SK-N-SH (cell line): ENCODE measurements at regions not wholly inside any gene's neighbourhood (a gene's known extent, or its start where the extent isn't known, plus 50 kb on each side); places are given as distances from the start of the nearest gene placed in this dataset.

ENCODE experiments used
- CTCF ChIA-PET: fragments of 300-600, 350-600 bp; formaldehyde crosslinking; extraction: SDS; loops from one replicate; lab custom pipeline; 2021; lab: Yijun Ruan, JAX
- POLR2A ChIA-PET: fragments of 350-600 bp; sonication (Branson Sonifier 250); formaldehyde crosslinking; extraction: SDS; loops from one replicate; lab custom pipeline; 2020; ENCODE audit warnings: antibody characterized with exemption, inconsistent platforms; lab: Yijun Ruan, JAX
- DNase-seq: peaks from one replicate; pipeline ENCODE4 v3.0.0; 2012
- H2AFZ ChIP-seq: fragments of 200-600 bp; sonication (generic); 2 replicates; pipeline ENCODE4 v1.8.1; 2016; ENCODE audit warnings: antibody characterized with exemption, mild to moderate bottlenecking, low read depth
- H3F3A ChIP-seq: fragments of 200-600 bp; sonication (generic); replicated peaks from 2 replicates; pipeline ENCODE3; 2016; ENCODE audit warnings: antibody characterized with exemption, mild to moderate bottlenecking; ENCODE audit not compliant: insufficient read depth
- H3K27ac ChIP-seq, 2 experiments: fragments of 200-500 bp in 1 of 2; fragments of 200-600 bp in 1 of 2; sonication (Bioruptor generic) in 1 of 2; sonication (generic), shearing (Covaris generic) in 1 of 2; 2 replicates each; pipeline versions ENCODE4 v1.5.1 to v1.6.1; 2014 to 2016; ENCODE audit warnings: low read depth in 2 of 2, inconsistent platforms in 1 of 2, low read length in 1 of 2, mild to moderate bottlenecking in 1 of 2, mixed read lengths in 1 of 2
- H3K27me3 ChIP-seq: fragments of 200-600 bp; sonication (generic), shearing (Covaris generic); 2 replicates; pipeline ENCODE4 v1.6.1; 2016; ENCODE audit warnings: mixed run types; ENCODE audit not compliant: insufficient read depth
- H3K36me3 ChIP-seq, 2 experiments: fragments of 200-500 bp in 1 of 2; fragments of 200-600 bp in 1 of 2; sonication (Bioruptor generic) in 1 of 2; sonication (generic) in 1 of 2; replicated peaks in 1 of 2; 2 replicates each; pipeline versions ENCODE3 to v1.5.1; 2014 to 2016; ENCODE audit warnings: low read length in 1 of 2, mild to moderate bottlenecking in 1 of 2; ENCODE audit not compliant: insufficient read depth in 2 of 2, control insufficient read depth in 1 of 2
- H3K4me1 ChIP-seq, 2 experiments: fragments of 200-500 bp in 1 of 2; fragments of 200-600 bp in 1 of 2; sonication (Bioruptor generic) in 1 of 2; sonication (generic), shearing (Covaris generic) in 1 of 2; 2 replicates each; pipeline versions ENCODE4 v1.5.1 to v1.6.1; 2014 to 2016; ENCODE audit warnings: low read depth in 1 of 2, low read length in 1 of 2, mixed run types in 1 of 2; ENCODE audit not compliant: insufficient read depth in 2 of 2, control insufficient read depth in 1 of 2
- H3K4me2 ChIP-seq: fragments of 200-600 bp; sonication (generic), shearing (Covaris generic); 2 replicates; pipeline ENCODE4 v1.6.1; 2017; ENCODE audit warnings: mixed run types
- H3K4me3 ChIP-seq, 2 experiments: fragments of 200-500 bp in 1 of 2; fragments of 200-600 bp in 1 of 2; sonication (Bioruptor generic) in 1 of 2; sonication (generic), shearing (Covaris generic) in 1 of 2; 2 replicates each; pipeline versions ENCODE4 v1.5.1 to v1.8.1; 2014 to 2016; ENCODE audit warnings: low read depth in 2 of 2, inconsistent platforms in 1 of 2, low read length in 1 of 2, mild to moderate bottlenecking in 1 of 2, mixed read lengths in 1 of 2, moderate library complexity in 1 of 2
- H3K79me2 ChIP-seq: fragments of 200-600 bp; sonication (generic); 2 replicates; pipeline ENCODE4 v1.8.1; 2017; ENCODE audit warnings: mild to moderate bottlenecking; ENCODE audit not compliant: insufficient read depth
- H3K9ac ChIP-seq: fragments of 200-600 bp; sonication (generic); 2 replicates; pipeline ENCODE4 v1.6.1; 2017; ENCODE audit warnings: mixed run types
- H3K9me2 ChIP-seq: fragments of 200-600 bp; sonication (generic); 2 replicates; pipeline ENCODE4 v1.6.1; 2017; ENCODE audit warnings: mixed run types
- H3K9me3 ChIP-seq: fragments of 200-600 bp; sonication (generic); 2 replicates; pipeline ENCODE4 v1.6.1; 2017; ENCODE audit warnings: mixed run types, mild to moderate bottlenecking, moderate library complexity
- H4K20me1 ChIP-seq: fragments of 200-600 bp; sonication (generic); 2 replicates; pipeline ENCODE4 v1.6.1; 2017; ENCODE audit warnings: mild to moderate bottlenecking, mixed run types; ENCODE audit not compliant: insufficient read depth
- CTCF ChIP-seq: fragments of 200-600 bp; sonication (generic); IDR thresholded peaks from 2 replicates; pipeline ENCODE4 v1.6.1; 2017; ENCODE audit warnings: antibody characterized with exemption, mild to moderate bottlenecking, moderate library complexity
- ELF1 ChIP-seq: IDR thresholded peaks from 2 replicates; pipeline ENCODE4 v1.4.0; 2012
- GATA2 ChIP-seq: sonication (generic); formaldehyde crosslinking; IDR thresholded peaks from 2 replicates; pipeline ENCODE4 v1.5.0; 2020; ENCODE audit warnings: mild to moderate bottlenecking, missing genetic modification reagents
- JUND ChIP-seq: IDR thresholded peaks from 2 replicates; pipeline ENCODE4 v1.4.0; 2012
- MAX ChIP-seq: IDR thresholded peaks from 2 replicates; pipeline ENCODE4 v1.4.0; 2012; ENCODE audit warnings: low read depth
- MXI1 ChIP-seq: IDR thresholded peaks from 2 replicates; pipeline ENCODE4 v1.6.1; 2012; ENCODE audit warnings: mild to moderate bottlenecking, low read depth, low read length, improper control_type of control experiment
- NFIC ChIP-seq: IDR thresholded peaks from 2 replicates; pipeline ENCODE4 v1.4.0; 2012; ENCODE audit warnings: borderline replicate concordance
- NRF1 ChIP-seq: IDR thresholded peaks from 2 replicates; pipeline ENCODE4 v1.6.1; 2012; ENCODE audit warnings: low read depth, mild to moderate bottlenecking, low read length
- POLR2AphosphoS5 ChIP-seq: IDR thresholded peaks from 2 replicates; pipeline ENCODE4 v1.6.1; 2012; ENCODE audit warnings: low read depth, low read length
- RAD21 ChIP-seq: IDR thresholded peaks from 2 replicates; pipeline ENCODE4 v1.6.1; 2012; ENCODE audit warnings: mild to moderate bottlenecking, low read length
- TCF12 ChIP-seq: IDR thresholded peaks from 2 replicates; pipeline ENCODE4 v1.4.0; 2012
- TEAD4 ChIP-seq: IDR thresholded peaks from 2 replicates; pipeline ENCODE4 v1.4.0; 2012; ENCODE audit warnings: mild to moderate bottlenecking, borderline replicate concordance; ENCODE audit not compliant: insufficient read depth
- USF1 ChIP-seq: IDR thresholded peaks from 2 replicates; pipeline ENCODE4 v1.4.0; 2012; ENCODE audit warnings: low read depth, borderline replicate concordance
- USF2 ChIP-seq: fragments of 150-350 bp; IDR thresholded peaks from 2 replicates; pipeline ENCODE4 v1.6.1; 2017; ENCODE audit warnings: antibody characterized with exemption, low read length, low read depth, borderline replicate concordance
- ZBTB33 ChIP-seq: IDR thresholded peaks from 2 replicates; pipeline ENCODE4 v1.4.0; 2012; ENCODE audit warnings: low read depth, borderline replicate concordance
- WGBS: methylation state at CpG from one replicate; pipeline ENCODE4 v1.1.6; 2017; ENCODE audit warnings: low lambda C conversion rate; 5-methylcytosine and 5-hydroxymethylcytosine counted together

- 43% methylated on average over 4 of the region's 4 CpGs for WGBS
- Histone ChIP-seq H3F3A (no peaks in the 10 kb centered on the region), H3K9me3 (no peaks in the 10 kb centered on the region), H3K36me3 (no peaks in the 10 kb centered on the region), H3K9ac (no peak overlapping the region), H3K4me1 (no peaks in the 10 kb centered on the region), H3K79me2 (no peaks in the 10 kb centered on the region), H3K27ac (no peak overlapping the region), H2AFZ (no peak overlapping the region), H4K20me1 (no peaks in the 10 kb centered on the region), H3K27me3 (no peaks in the 10 kb centered on the region; the same call in 1 of the 2 replicates), H3K4me3 (no peak overlapping the region), H3K4me2 (no peak overlapping the region), H3K9me2 (no peaks in the 10 kb centered on the region)
- TF ChIP-seq MXI1 (no peak), CTCF (no peak), MAX (no peak), TCF12 (no peak), RAD21 (no peak), GATA2 (CRISPR knock-in tag) (no peak), NFIC (no peak), NRF1 (no peak), ZBTB33 (no peak), USF2 (no peak), USF1 (no peak), POLR2AphosphoS5 (no peak), JUND (no peak), ELF1 (no peak), TEAD4 (no peak)
- DNase-seq: no peak
- ChIA-PET POLR2A (no interaction called here), CTCF (interaction anchor here (0.8 to 1.4 kb wide), 3 partner anchors 15 to 513 kb away, joined by 3 read pairs; no protein-coding TSS in a partner anchor)
Observed at GRCh38 chr3:178454726-178455125, 81.5 kb upstream of the KCNMB2 start.
